ENCODE measurements at regions not wholly inside any gene's neighbourhood (a gene's known extent, or its start where the extent isn't known, plus 50 kb on each side); places are given as distances from the start of the nearest gene placed in this dataset.

GRCh38 chr2:58448845-58449244 is 207.7 kb upstream of the FANCL start:
- DNase-seq (ENCODE audit: low read depth in 2 of 2, low spot score in 1 of 2), result no peak

- no peak for DNase-seq (ENCODE audit: low read depth in 2 of 2, low spot score in 1 of 2)
Observed at GRCh38 chr2:58448065-58448507, 207.0 kb upstream of the FANCL start.

GRCh38 chr2:58447586-58447985 is 206.5 kb upstream of the FANCL start:
- DNase-seq (ENCODE audit: low read depth in 2 of 2, low spot score in 1 of 2), result no peak

- DNase-seq (ENCODE audit: low read depth in 2 of 2, low spot score in 1 of 2), result no peak
Observed at GRCh38 chr2:58441643-58442042, 200.5 kb upstream of the FANCL start.

- DNase-seq (ENCODE audit: low read depth in 2 of 2, low spot score in 1 of 2), result no peak
Observed at GRCh38 chr2:58436872-58437271, 195.7 kb upstream of the FANCL start.

GRCh38 chr2:58435246-58435645 is 194.1 kb upstream of the FANCL start:
- no peak for DNase-seq (ENCODE audit: low read depth in 2 of 2, low spot score in 1 of 2)

- no peak for DNase-seq (ENCODE audit: low read depth in 2 of 2, low spot score in 1 of 2)
Observed at GRCh38 chr2:58434692-58435091, 193.6 kb upstream of the FANCL start.

GRCh38 chr2:58432491-58433170 is 191.5 kb upstream of the FANCL start:
- no peak for DNase-seq (ENCODE audit: low read depth in 2 of 2, low spot score in 1 of 2)

- DNase-seq (ENCODE audit: low read depth in 2 of 2, low spot score in 1 of 2), result no peak
Observed at GRCh38 chr2:58429014-58429875, 188.1 kb upstream of the FANCL start.

- DNase-seq (ENCODE audit: low read depth in 2 of 2, low spot score in 1 of 2), result no peak
Observed at GRCh38 chr2:58428096-58429013, 187.2 kb upstream of the FANCL start.

- DNase-seq (ENCODE audit: low read depth in 2 of 2, low spot score in 1 of 2), result no peak
Observed at GRCh38 chr2:58427572-58428095, 186.5 kb upstream of the FANCL start.

GRCh38 chr2:58425368-58425767 is 184.2 kb upstream of the FANCL start:
- DNase-seq (ENCODE audit: low read depth in 2 of 2, low spot score in 1 of 2), result no peak

- no peak for DNase-seq (ENCODE audit: low read depth in 2 of 2, low spot score in 1 of 2)
Observed at GRCh38 chr2:58419983-58420382, 178.9 kb upstream of the FANCL start.

- no peak for DNase-seq (ENCODE audit: low read depth in 2 of 2, low spot score in 1 of 2)
Observed at GRCh38 chr2:58416696-58417095, 175.6 kb upstream of the FANCL start.

- DNase-seq (ENCODE audit: low read depth in 2 of 2, low spot score in 1 of 2), result no peak
Observed at GRCh38 chr2:58414506-58414905, 173.4 kb upstream of the FANCL start.

GRCh38 chr2:58410549-58410948 is 169.4 kb upstream of the FANCL start:
- no peak for DNase-seq (ENCODE audit: low read depth in 2 of 2, low spot score in 1 of 2)

- DNase-seq (ENCODE audit: low read depth in 2 of 2, low spot score in 1 of 2), result no peak
Observed at GRCh38 chr2:58407487-58407886, 166.4 kb upstream of the FANCL start.

GRCh38 chr2:58405341-58405740 is 164.2 kb upstream of the FANCL start:
- DNase-seq (ENCODE audit: low read depth in 2 of 2, low spot score in 1 of 2), result no peak

- no peak for DNase-seq (ENCODE audit: low read depth in 2 of 2, low spot score in 1 of 2)
Observed at GRCh38 chr2:58401936-58402335, 160.8 kb upstream of the FANCL start.

GRCh38 chr2:58398406-58398805 is 157.3 kb upstream of the FANCL start:
- DNase-seq (ENCODE audit: low read depth in 2 of 2, low spot score in 1 of 2), result no peak

GRCh38 chr2:58387701-58388100 is 146.6 kb upstream of the FANCL start:
- DNase-seq (ENCODE audit: low read depth in 2 of 2, low spot score in 1 of 2), result no peak
